Memory B cell (primary cell): ENCODE measurements at regions not wholly inside any gene's neighbourhood (a gene's known extent, or its start where the extent isn't known, plus 50 kb on each side); places are given as distances from the start of the nearest gene placed in this dataset.

Experiments
- ATAC-seq: fragments of 150-1000 bp; cut with Tn5 transposase; 2 replicates; pipeline ENCODE4 v1.10.0; 2021; ENCODE audit warnings: low read depth, mild to moderate bottlenecking, moderate library complexity
- DNase-seq, 2 donors: peaks; one replicate each; pipeline ENCODE4 v3.0.0; 2022; ENCODE audit warnings: low spot score in 2 of 2
- H3K27ac Mint-ChIP-seq: one replicate; pipeline ENCODE4 v1.8.0; 2022; ENCODE audit warnings: mild to moderate bottlenecking, moderate library complexity, mixed read lengths
- H3K27me3 Mint-ChIP-seq: one replicate; pipeline ENCODE4 v1.8.0; 2022; ENCODE audit warnings: mixed read lengths
- H3K36me3 Mint-ChIP-seq: one replicate; pipeline ENCODE4 v1.8.0; 2022; ENCODE audit warnings: mild to moderate bottlenecking, mixed read lengths
- H3K4me1 Mint-ChIP-seq: one replicate; pipeline ENCODE4 v1.8.0; 2022; ENCODE audit warnings: mixed read lengths
- H3K4me3 Mint-ChIP-seq: one replicate; pipeline ENCODE4 v1.8.0; 2022; ENCODE audit warnings: mild to moderate bottlenecking, moderate library complexity, mixed read lengths
- H3K9me3 Mint-ChIP-seq: one replicate; pipeline ENCODE4 v1.8.0; 2022; ENCODE audit warnings: mixed read lengths

DNA sequence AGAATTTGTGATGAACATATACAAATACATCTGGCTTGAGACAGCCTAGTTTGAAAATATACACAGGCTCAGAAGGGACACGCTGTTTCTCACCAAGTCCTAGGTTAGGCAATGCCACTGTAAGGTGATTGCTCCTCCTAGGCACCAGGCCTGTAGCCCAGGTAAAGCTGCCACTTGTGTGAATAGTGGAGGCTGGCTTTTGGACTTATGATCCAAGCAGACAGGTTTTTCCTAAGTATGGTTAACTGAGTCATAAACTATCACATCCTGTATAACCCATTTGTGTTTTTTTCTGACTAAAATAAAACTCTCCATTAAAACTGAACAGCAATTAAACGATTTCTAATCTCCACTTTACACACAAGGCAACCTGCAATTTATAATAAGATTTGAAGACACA is 81.0 kb downstream of the SEMA4F start:
- ATAC-seq (no peak), DNase-seq (no peak)
- peaks cover 3% of the 10 kb centered on the region for H3K27me3 Mint-ChIP-seq
- no peak overlapping the region for H3K27ac Mint-ChIP-seq
- H3K9me3 Mint-ChIP-seq = peaks cover 7% of the 10 kb centered on the region
- no peaks in the 10 kb centered on the region for H3K4me1 Mint-ChIP-seq
- H3K36me3 Mint-ChIP-seq = peaks cover 6% of the 10 kb centered on the region
- no peak overlapping the region for H3K4me3 Mint-ChIP-seq

- DNase-seq (no peak), ATAC-seq (no peak)
- Mint-ChIP-seq H3K27me3 (peaks cover 3% of the 10 kb centered on the region), H3K36me3 (peaks cover 6% of the 10 kb centered on the region), H3K9me3 (peaks cover 7% of the 10 kb centered on the region), H3K4me3 (no peak overlapping the region), H3K27ac (no peak overlapping the region), H3K4me1 (no peaks in the 10 kb centered on the region)
Measured at GRCh38 chr2:74735564-74735963, 81.5 kb downstream of the SEMA4F start.

- Mint-ChIP-seq H3K27me3 (peaks cover 4% of the 10 kb centered on the region), H3K4me1 (no peaks in the 10 kb centered on the region), H3K9me3 (peaks cover 7% of the 10 kb centered on the region), H3K27ac (no peak overlapping the region), H3K36me3 (peaks cover 6% of the 10 kb centered on the region), H3K4me3 (no peak overlapping the region)
- DNase-seq = no peak
- ATAC-seq = no peak
Measured at GRCh38 chr2:74736589-74736988, 82.5 kb downstream of the SEMA4F start.

DNA sequence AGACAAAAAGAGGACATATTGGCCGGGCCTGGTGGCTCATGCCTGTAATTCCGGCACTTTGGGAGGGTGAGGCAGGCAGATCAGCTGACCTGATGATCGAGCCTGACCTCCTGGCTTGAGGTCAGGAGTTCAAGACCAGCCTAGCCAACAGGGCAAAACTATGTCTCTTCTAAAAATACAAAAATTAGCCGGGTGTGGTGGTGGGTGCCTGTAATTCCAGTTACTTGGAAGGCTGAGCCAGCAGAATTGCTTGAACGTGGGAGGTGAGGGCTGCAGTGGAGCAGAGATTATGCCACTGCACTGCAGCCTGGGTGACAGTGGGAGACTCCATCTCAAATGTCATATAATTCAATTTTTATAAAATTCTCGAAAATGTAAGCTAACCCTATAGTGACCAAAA is 84.5 kb downstream of the SEMA4F start:
- no peaks in the 10 kb centered on the region for H3K4me1 Mint-ChIP-seq
- ATAC-seq (no peak), DNase-seq (no peak)
- peaks cover 6% of the 10 kb centered on the region for H3K36me3 Mint-ChIP-seq
- peaks cover 7% of the 10 kb centered on the region for H3K9me3 Mint-ChIP-seq
- H3K27ac Mint-ChIP-seq = no peak overlapping the region
- no peak overlapping the region for H3K4me3 Mint-ChIP-seq
- H3K27me3 Mint-ChIP-seq = peaks cover 8% of the 10 kb centered on the region

DNA sequence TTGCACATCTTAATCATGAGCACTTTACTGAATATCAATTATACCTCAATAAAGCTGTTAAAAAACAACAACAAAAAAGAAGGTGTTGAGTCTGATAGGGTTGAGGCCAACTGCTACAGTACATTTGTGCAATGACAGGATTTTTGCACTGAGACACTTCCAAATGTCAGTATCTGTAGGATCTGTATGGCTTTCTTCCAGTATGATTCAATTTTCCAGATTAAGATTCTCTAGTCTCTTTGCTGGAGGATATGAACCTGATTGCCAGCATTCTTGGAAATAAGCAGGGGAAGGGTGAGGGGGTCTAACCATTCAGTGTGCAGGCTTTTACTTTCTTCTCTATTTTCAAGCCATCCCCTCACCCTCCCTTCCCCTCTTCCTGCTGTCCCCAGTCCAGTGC is 85.1 kb downstream of the SEMA4F start:
- no peak overlapping the region for H3K27ac Mint-ChIP-seq
- H3K36me3 Mint-ChIP-seq = peaks cover 6% of the 10 kb centered on the region
- no peak overlapping the region for H3K4me3 Mint-ChIP-seq
- peaks cover 7% of the 10 kb centered on the region for H3K9me3 Mint-ChIP-seq
- H3K4me1 Mint-ChIP-seq = no peaks in the 10 kb centered on the region
- DNase-seq (no peak), ATAC-seq (no peak)
- peaks cover 8% of the 10 kb centered on the region for H3K27me3 Mint-ChIP-seq

DNA sequence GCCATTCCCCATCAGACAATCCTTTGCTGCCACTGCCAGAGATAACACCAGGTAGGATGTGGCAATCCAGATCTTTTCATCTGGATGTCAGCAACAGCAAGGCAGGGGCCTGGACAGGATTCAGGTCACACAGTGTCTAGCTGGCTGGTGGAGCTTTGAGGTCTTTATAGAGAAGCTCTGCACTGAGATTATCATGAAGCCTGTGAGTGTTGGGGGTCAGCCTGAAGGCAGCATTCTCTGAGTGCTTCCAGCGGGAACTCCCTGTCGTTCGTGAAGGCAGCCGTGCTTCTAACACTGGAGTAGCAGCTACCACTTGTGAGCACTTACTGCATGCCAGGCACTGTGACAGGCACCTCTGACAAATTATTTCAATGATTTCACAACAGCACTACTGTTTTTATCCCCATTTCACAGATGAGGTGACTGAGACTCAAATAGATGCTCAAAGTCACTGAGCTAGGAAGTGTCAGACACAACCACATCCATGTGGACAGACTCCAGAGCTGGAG is 85.7 kb downstream of the SEMA4F start:
- H3K36me3 Mint-ChIP-seq = peaks cover 6% of the 10 kb centered on the region
- H3K4me3 Mint-ChIP-seq = no peak overlapping the region
- H3K9me3 Mint-ChIP-seq = peaks cover 7% of the 10 kb centered on the region
- H3K27me3 Mint-ChIP-seq = peaks cover 8% of the 10 kb centered on the region
- H3K27ac Mint-ChIP-seq = no peak overlapping the region
- DNase-seq (no peak), ATAC-seq (no peak)
- H3K4me1 Mint-ChIP-seq = no peaks in the 10 kb centered on the region

GRCh38 chr2:74740395-74740740 is 86.3 kb downstream of the SEMA4F start:
- no peak overlapping the region for H3K27ac Mint-ChIP-seq
- no peak for ATAC-seq
- peaks cover 6% of the 10 kb centered on the region for H3K36me3 Mint-ChIP-seq
- H3K4me3 Mint-ChIP-seq = no peak overlapping the region
- H3K9me3 Mint-ChIP-seq = peaks cover 7% of the 10 kb centered on the region
- no peak for DNase-seq
- no peaks in the 10 kb centered on the region for H3K4me1 Mint-ChIP-seq
- H3K27me3 Mint-ChIP-seq = peaks cover 8% of the 10 kb centered on the region

DNA sequence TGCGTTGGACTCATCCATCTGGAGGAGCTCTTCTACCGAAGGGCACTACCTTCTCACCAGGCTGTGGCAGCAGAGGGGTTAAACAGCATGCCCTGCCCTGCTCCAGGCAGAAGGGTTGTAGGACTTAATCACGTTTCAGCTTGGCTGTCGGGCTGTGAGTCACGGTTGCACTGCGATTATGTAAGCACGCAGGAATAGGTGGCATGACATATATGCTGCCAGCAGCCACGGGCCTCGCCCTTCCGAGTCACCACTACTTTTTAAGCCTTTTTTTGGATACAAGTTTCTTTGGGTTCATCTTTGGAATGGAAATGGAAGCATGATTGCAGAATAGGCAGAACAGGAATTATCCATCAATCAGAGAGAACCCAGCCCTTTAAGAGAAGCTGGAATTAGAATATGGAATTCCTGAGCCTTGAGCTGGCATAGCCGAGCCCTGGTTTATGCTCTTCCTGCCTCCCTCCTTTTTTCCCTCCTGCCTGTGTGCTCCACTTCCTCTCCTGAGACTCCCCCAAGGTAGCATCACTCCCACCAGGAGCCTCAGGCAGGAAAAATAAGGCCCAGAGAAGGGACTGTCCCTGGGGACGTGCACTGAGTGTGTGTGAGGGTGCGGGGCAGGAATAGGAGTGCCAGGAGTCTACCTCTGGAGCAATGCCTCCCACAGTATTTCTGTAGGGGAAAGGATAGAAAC is 86.8 kb downstream of the SEMA4F start:
- ATAC-seq = no peak
- no peak for DNase-seq
- Mint-ChIP-seq H3K4me1 (no peaks in the 10 kb centered on the region), H3K4me3 (no peak overlapping the region), H3K36me3 (peaks cover 6% of the 10 kb centered on the region), H3K27ac (no peak overlapping the region), H3K27me3 (peaks cover 8% of the 10 kb centered on the region), H3K9me3 (peaks cover 7% of the 10 kb centered on the region)

GRCh38 chr2:74741629-74742028 is 87.6 kb downstream of the SEMA4F start:
- Mint-ChIP-seq H3K36me3 (peaks cover 4% of the 10 kb centered on the region), H3K4me3 (no peak overlapping the region), H3K9me3 (peaks cover 5% of the 10 kb centered on the region), H3K4me1 (no peaks in the 10 kb centered on the region), H3K27me3 (peaks cover 6% of the 10 kb centered on the region), H3K27ac (no peak overlapping the region)
- ATAC-seq (no peak), DNase-seq (no peak)

DNA sequence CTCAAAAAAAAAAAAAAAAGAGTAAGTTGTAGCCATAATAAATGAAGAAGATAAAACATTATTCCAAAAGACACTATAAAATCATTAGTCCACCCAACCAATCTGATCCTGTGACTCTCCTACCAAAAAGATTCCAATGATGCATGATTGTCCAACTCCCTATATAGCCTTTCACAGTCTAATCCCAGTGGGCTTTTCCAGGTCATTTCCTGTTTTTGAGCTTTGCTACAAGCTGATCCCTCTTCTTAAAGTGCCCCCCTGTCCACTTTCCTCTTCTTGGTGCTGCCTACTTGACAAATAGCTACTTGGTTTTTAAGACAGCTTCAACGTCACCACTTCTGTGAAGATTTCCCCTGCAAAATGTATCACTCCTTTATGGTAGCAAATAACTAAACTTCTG is 88.4 kb downstream of the SEMA4F start:
- Mint-ChIP-seq H3K9me3 (no peaks in the 10 kb centered on the region), H3K4me1 (no peaks in the 10 kb centered on the region), H3K4me3 (no peak overlapping the region), H3K27me3 (peaks cover 5% of the 10 kb centered on the region), H3K36me3 (no peaks in the 10 kb centered on the region), H3K27ac (no peak overlapping the region)
- DNase-seq = no peak
- ATAC-seq = no peak

DNA sequence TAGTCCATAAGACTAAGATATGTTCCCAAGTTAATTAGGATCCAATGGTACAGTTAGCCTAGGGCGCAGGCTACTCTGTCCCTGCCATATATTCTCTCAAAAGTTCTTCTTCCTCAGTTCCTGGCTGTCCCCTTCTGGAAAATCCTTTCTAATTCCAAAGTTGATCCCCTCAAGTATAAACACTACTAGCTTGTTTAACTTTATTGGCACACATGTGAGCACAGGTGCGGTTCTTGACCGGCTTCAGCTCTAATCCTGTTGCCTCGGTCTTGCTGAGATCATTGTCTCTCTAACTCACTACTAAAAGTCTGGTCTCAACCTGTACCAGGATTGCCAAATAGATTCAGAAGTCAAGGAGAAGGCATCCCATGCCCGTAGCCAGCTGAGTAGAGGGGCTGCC is 89.0 kb downstream of the SEMA4F start:
- Mint-ChIP-seq H3K9me3 (no peaks in the 10 kb centered on the region), H3K27me3 (peaks cover 5% of the 10 kb centered on the region), H3K27ac (no peak overlapping the region), H3K36me3 (no peaks in the 10 kb centered on the region), H3K4me1 (no peaks in the 10 kb centered on the region), H3K4me3 (no peak overlapping the region)
- ATAC-seq (no peak), DNase-seq (no peak)

DNA sequence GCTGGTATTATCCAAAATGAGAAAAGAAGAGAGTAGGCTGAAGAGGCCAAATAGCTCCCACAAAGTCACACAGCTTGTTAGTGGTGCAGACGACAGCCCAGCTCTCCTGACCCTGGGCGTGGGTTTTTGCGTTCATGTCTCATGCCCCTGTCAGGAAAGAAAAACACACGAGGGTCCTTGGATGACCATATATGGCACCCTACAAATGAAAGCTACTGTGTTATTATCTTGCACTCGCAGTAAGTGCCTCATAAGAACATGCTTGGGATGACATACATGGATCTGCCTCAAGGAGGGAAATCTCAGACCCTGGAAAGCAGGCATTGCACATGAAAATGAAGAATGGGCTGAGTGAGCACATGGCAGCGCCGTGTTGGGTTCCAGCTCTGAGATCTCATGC is 89.7 kb downstream of the SEMA4F start:
- no peaks in the 10 kb centered on the region for H3K4me1 Mint-ChIP-seq
- H3K4me3 Mint-ChIP-seq = no peak overlapping the region
- DNase-seq = no peak
- H3K9me3 Mint-ChIP-seq = no peaks in the 10 kb centered on the region
- H3K36me3 Mint-ChIP-seq = no peaks in the 10 kb centered on the region
- peaks cover 5% of the 10 kb centered on the region for H3K27me3 Mint-ChIP-seq
- no peak for ATAC-seq
- no peak overlapping the region for H3K27ac Mint-ChIP-seq

DNA sequence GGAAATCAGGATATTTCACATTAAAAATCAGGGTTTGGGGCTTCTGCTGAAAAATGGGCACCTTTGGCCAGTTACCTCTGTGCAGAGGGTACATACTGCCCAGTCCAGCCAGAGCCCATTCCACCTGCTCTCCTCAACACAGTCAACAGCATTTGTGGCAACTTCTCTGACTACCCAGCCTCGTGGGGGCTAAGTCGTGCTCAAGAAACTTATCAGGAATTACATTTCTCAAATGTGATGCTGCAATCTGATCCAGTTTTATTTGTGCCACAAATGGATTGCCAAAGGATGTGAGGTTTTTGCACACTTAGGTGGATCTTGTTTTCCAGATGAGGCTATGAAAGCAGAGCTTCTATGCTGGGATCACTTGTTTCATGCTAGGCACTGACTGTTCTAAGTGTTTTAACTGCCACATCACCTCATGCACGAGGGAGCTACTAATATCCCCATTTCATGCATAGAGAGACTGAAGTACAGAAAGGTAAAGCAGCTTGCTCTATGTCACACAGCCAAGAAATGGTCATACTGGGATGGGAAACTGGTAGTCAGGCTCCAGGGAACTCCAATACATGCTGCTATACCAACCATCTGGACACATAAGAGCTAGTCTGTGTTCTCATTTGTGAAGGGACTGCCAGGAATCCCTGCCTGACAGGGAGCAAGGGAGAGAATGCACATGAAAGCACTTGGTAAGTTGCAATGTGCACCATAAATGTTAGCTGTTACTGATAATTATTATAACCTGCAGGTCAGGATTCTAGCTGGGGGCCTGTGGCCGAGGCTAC is 89.0 kb upstream of the HK2 start:
- Mint-ChIP-seq H3K27ac (no peak overlapping the region), H3K9me3 (no peaks in the 10 kb centered on the region), H3K4me1 (no peaks in the 10 kb centered on the region), H3K4me3 (no peak overlapping the region), H3K36me3 (no peaks in the 10 kb centered on the region), H3K27me3 (peaks cover 5% of the 10 kb centered on the region)
- no peak for DNase-seq
- ATAC-seq = no peak

DNA sequence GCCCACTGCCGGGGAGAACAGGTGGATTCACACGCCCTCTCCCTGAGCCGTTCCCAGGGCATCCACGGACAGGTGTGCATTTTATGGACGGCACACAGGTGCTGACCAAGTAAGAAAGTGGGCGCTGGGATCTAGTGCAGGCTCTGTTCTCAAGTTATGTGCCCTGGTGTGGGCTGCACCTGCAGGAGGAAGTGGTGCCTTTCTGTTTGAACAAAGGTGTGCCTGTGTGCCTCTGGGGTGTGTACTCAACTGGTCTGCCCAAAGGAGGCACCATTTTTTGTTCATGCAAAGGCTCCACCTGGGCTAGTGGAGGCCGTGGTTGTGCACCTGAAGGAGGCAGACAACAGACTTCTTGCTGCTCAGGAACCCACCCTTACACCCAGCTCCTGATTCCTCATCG is 88.2 kb upstream of the HK2 start:
- DNase-seq (no peak), ATAC-seq (no peak)
- Mint-ChIP-seq H3K4me1 (no peaks in the 10 kb centered on the region), H3K27ac (no peak overlapping the region), H3K27me3 (peaks cover 5% of the 10 kb centered on the region), H3K36me3 (no peaks in the 10 kb centered on the region), H3K4me3 (no peak overlapping the region), H3K9me3 (no peaks in the 10 kb centered on the region)

- H3K27me3 Mint-ChIP-seq = peaks cover 5% of the 10 kb centered on the region
- no peaks in the 10 kb centered on the region for H3K4me1 Mint-ChIP-seq
Measured at GRCh38 chr2:74746480-74746879, 87.4 kb upstream of the HK2 start.

More at GRCh38 chr2:74746480-74746879, 87.4 kb upstream of the HK2 start:
- Mint-ChIP-seq H3K9me3 (no peaks in the 10 kb centered on the region), H3K27ac (no peak overlapping the region), H3K36me3 (no peaks in the 10 kb centered on the region), H3K4me3 (no peak overlapping the region)
- DNase-seq (no peak), ATAC-seq (no peak)
